ENCODE measurements at regions not wholly inside any gene's neighbourhood (a gene's known extent, or its start where the extent isn't known, plus 50 kb on each side); places are given as distances from the start of the nearest gene placed in this dataset.

GRCh38 chr5:124873713-124874112 is 127.3 kb upstream of the ZNF608 start:
- no peak overlapping the region for H3K4me2 ChIP-seq (ENCODE audit: insufficient read depth, low read length)
- ChIA-PET CTCF (no interaction called here), POLR2A (no interaction called here)
- no peaks in the 10 kb centered on the region for H3K27me3 ChIP-seq (ENCODE audit: control insufficient read depth in 2 of 2, insufficient read depth in 2 of 2, low read length in 2 of 2)
- peaks cover 2% of the 10 kb centered on the region for H3K4me1 ChIP-seq (ENCODE audit: control insufficient read depth, extremely low read depth, insufficient read depth, low read length)
- DNase-seq (ENCODE audit: low read depth, low spot score), result no peak
- H3K9me3 ChIP-seq (replicated peaks; ENCODE audit: control insufficient read depth, insufficient read depth, low read length), result no peaks in the 10 kb centered on the region
- TF ChIP-seq, protein P1, sequence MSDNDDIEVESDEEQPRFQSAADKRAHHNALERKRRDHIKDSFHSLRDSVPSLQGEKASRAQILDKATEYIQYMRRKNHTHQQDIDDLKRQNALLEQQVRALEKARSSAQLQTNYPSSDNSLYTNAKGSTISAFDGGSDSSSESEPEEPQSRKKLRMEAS (IDR thresholded peaks at IDR 0.05; ENCODE audit: insufficient read depth, insufficient read length), result no peak
- TF ChIP-seq POLR2AphosphoS5 (IDR thresholded peaks at IDR 0.05; ENCODE audit: insufficient read depth, low read depth, low read length), result no peak
- no peak for TF ChIP-seq EZH2 (IDR thresholded peaks at IDR 0.05; ENCODE audit: borderline replicate concordance, low read depth, low read length, severe bottlenecking)
- TF ChIP-seq GATA2 (IDR thresholded peaks at IDR 0.05; ENCODE audit: insufficient read depth, insufficient read length, low read depth, low read length), result no peak
- no peak for TF ChIP-seq JUN (IDR thresholded peaks at IDR 0.05; ENCODE audit: borderline replicate concordance, insufficient read depth, insufficient read length, low read depth)
- no peak for TF ChIP-seq MYC (IDR thresholded peaks at IDR 0.05; ENCODE audit: low read depth, low read length)
- no peak for TF ChIP-seq FOS (IDR thresholded peaks at IDR 0.05; ENCODE audit: borderline replicate concordance, insufficient read depth, low read length)
- dilution Hi-C loops (cut with MboI; ENCODE audit: extremely low pct_ligation_motif_present, low sequenced_read_pairs) (no loop called here), intact Hi-C loops (cut with micrococcal nuclease) (no loop called here)
- no peak overlapping the region for H3K9ac ChIP-seq (replicated peaks; ENCODE audit: extremely low read depth, insufficient read depth, low read length)
- H3K4me3 ChIP-seq (replicated peaks in 1 of 3; ENCODE audit: insufficient read depth in 1 of 3, low read depth in 1 of 3, low read length in 3 of 3), result no peak overlapping the region
- no peaks in the 10 kb centered on the region for H3K79me2 ChIP-seq (ENCODE audit: control insufficient read depth, insufficient read depth, low read length)
- H3K27ac ChIP-seq (ENCODE audit: insufficient read depth, low read depth, low read length), result no peak overlapping the region
- no peaks in the 10 kb centered on the region for H4K20me1 ChIP-seq (replicated peaks; ENCODE audit: control insufficient read depth, extremely low read depth, insufficient read depth, low read length)
- H3K36me3 ChIP-seq (ENCODE audit: control insufficient read depth in 2 of 2, extremely low read depth in 1 of 2, insufficient read depth in 2 of 2, low read length in 2 of 2), result no peaks in the 10 kb centered on the region
- H3K9me1 ChIP-seq (replicated peaks; ENCODE audit: control insufficient read depth, extremely low read depth, insufficient read depth, low read length), result no peaks in the 10 kb centered on the region
- no peak for FAIRE-seq
- H2AFZ ChIP-seq (ENCODE audit: low read depth, low read length), result no peak overlapping the region
- no TSS peak for BruUV-seq (replicated peaks)

- H3K4me1 ChIP-seq (ENCODE audit: control insufficient read depth, extremely low read depth, insufficient read depth, low read length), result no peaks in the 10 kb centered on the region
- no peaks in the 10 kb centered on the region for H4K20me1 ChIP-seq (replicated peaks; ENCODE audit: control insufficient read depth, extremely low read depth, insufficient read depth, low read length)
- H3K27me3 ChIP-seq (ENCODE audit: control insufficient read depth in 2 of 2, insufficient read depth in 2 of 2, low read length in 2 of 2), result no peaks in the 10 kb centered on the region
- H3K9me3 ChIP-seq (replicated peaks; ENCODE audit: control insufficient read depth, insufficient read depth, low read length), result no peaks in the 10 kb centered on the region
- TF ChIP-seq JUN (IDR thresholded peaks at IDR 0.05; ENCODE audit: borderline replicate concordance, insufficient read depth, insufficient read length, low read depth) (no peak), MYC (IDR thresholded peaks at IDR 0.05; ENCODE audit: low read depth, low read length) (no peak), GATA2 (IDR thresholded peaks at IDR 0.05; ENCODE audit: insufficient read depth, insufficient read length, low read depth, low read length) (no peak), FOS (IDR thresholded peaks at IDR 0.05; ENCODE audit: borderline replicate concordance, insufficient read depth, low read length) (no peak), EZH2 (IDR thresholded peaks at IDR 0.05; ENCODE audit: borderline replicate concordance, low read depth, low read length, severe bottlenecking) (no peak), POLR2AphosphoS5 (IDR thresholded peaks at IDR 0.05; ENCODE audit: insufficient read depth, low read depth, low read length) (no peak), POLR2A (IDR thresholded peaks at IDR 0.05; ENCODE audit: low read depth, low read length) (no peak)
- TF ChIP-seq, protein P1 (IDR thresholded peaks at IDR 0.05; ENCODE audit: insufficient read depth, insufficient read length), result no peak
- TF ChIP-seq, protein P2, sequence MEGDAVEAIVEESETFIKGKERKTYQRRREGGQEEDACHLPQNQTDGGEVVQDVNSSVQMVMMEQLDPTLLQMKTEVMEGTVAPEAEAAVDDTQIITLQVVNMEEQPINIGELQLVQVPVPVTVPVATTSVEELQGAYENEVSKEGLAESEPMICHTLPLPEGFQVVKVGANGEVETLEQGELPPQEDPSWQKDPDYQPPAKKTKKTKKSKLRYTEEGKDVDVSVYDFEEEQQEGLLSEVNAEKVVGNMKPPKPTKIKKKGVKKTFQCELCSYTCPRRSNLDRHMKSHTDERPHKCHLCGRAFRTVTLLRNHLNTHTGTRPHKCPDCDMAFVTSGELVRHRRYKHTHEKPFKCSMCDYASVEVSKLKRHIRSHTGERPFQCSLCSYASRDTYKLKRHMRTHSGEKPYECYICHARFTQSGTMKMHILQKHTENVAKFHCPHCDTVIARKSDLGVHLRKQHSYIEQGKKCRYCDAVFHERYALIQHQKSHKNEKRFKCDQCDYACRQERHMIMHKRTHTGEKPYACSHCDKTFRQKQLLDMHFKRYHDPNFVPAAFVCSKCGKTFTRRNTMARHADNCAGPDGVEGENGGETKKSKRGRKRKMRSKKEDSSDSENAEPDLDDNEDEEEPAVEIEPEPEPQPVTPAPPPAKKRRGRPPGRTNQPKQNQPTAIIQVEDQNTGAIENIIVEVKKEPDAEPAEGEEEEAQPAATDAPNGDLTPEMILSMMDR (IDR thresholded peaks at IDR 0.05; ENCODE audit: extremely low read depth in 1 of 2, insufficient read depth in 1 of 2, low read depth in 1 of 2, low read length in 2 of 2), result no peak
- H3K36me3 ChIP-seq (ENCODE audit: control insufficient read depth in 2 of 2, extremely low read depth in 1 of 2, insufficient read depth in 2 of 2, low read length in 2 of 2), result no peaks in the 10 kb centered on the region
- ChIA-PET POLR2A (no interaction called here), CTCF (interaction anchor here (0.8 kb wide), 1 partner anchor 10 kb away, joined by 3 read pairs; no protein-coding TSS in a partner anchor)
- FAIRE-seq (no peak), DNase-seq (ENCODE audit: low read depth, low spot score) (no peak)
- dilution Hi-C loops (cut with MboI; ENCODE audit: extremely low pct_ligation_motif_present, low sequenced_read_pairs) (no loop called here), intact Hi-C loops (cut with micrococcal nuclease) (no loop called here)
- H3K4me2 ChIP-seq (ENCODE audit: insufficient read depth, low read length), result no peak overlapping the region
- H3K9me1 ChIP-seq (replicated peaks; ENCODE audit: control insufficient read depth, extremely low read depth, insufficient read depth, low read length), result no peaks in the 10 kb centered on the region
- no peak overlapping the region for H2AFZ ChIP-seq (ENCODE audit: low read depth, low read length)
- H3K4me3 ChIP-seq (replicated peaks in 1 of 3; ENCODE audit: insufficient read depth in 1 of 3, low read depth in 1 of 3, low read length in 3 of 3), result no peak overlapping the region
- no peaks in the 10 kb centered on the region for H3K79me2 ChIP-seq (ENCODE audit: control insufficient read depth, insufficient read depth, low read length)
- H3K27ac ChIP-seq (ENCODE audit: insufficient read depth, low read depth, low read length), result no peak overlapping the region
- BruUV-seq (replicated peaks), result no TSS peak
- no peak overlapping the region for H3K9ac ChIP-seq (replicated peaks; ENCODE audit: extremely low read depth, insufficient read depth, low read length)
Measured at GRCh38 chr5:124876566-124876965, 130.1 kb upstream of the ZNF608 start.

Data from endothelial cell of umbilical vein (primary cell).